Type B pancreatic cell (in vitro differentiated cells): ENCODE measurements at regions not wholly inside any gene's neighbourhood (a gene's known extent, or its start where the extent isn't known, plus 50 kb on each side); places are given as distances from the start of the nearest gene placed in this dataset.

Source experiments
- DNase-seq: peaks from one replicate; pipeline ENCODE4 v3.0.0; 2021; ENCODE audit warnings: mixed read lengths; ENCODE audit not compliant: unreplicated experiment; ENCODE audit errors: extremely low spot score
- H3K27ac Mint-ChIP-seq: 2 replicates; pipeline ENCODE4 v1.8.0; 2021; ENCODE audit warnings: mild to moderate bottlenecking, mixed read lengths
- H3K27me3 Mint-ChIP-seq: 2 replicates; pipeline ENCODE4 v1.8.0; 2021; ENCODE audit warnings: mixed read lengths
- H3K36me3 Mint-ChIP-seq: 2 replicates; pipeline ENCODE4 v1.8.0; 2021; ENCODE audit warnings: mixed read lengths
- H3K4me1 Mint-ChIP-seq: one replicate; pipeline ENCODE4 v1.8.0; 2021; ENCODE audit warnings: mixed read lengths; ENCODE audit not compliant: unreplicated experiment
- H3K4me3 Mint-ChIP-seq: 2 replicates; pipeline ENCODE4 v1.8.0; 2021; ENCODE audit warnings: mild to moderate bottlenecking, mixed read lengths
- H3K9me3 Mint-ChIP-seq: 2 replicates; pipeline ENCODE4 v1.8.0; 2021; ENCODE audit warnings: mixed read lengths
- CTCF ChIP-seq: fragments of 200-600 bp; sonication (generic); conservative IDR thresholded peaks from 2 replicates; pipeline ENCODE4 v1.5.0; 2021; ENCODE audit warnings: antibody characterized with exemption, mild to moderate bottlenecking

GRCh38 chr1:191546803-191547202 is 611.5 kb upstream of the RGS18 start:
- Mint-ChIP-seq H3K4me1 (no peaks in the 10 kb centered on the region), H3K9me3 (no peaks in the 10 kb centered on the region), H3K36me3 (no peaks in the 10 kb centered on the region), H3K27me3 (no peaks in the 10 kb centered on the region), H3K27ac (no peak overlapping the region), H3K4me3 (no peak overlapping the region)
- TF ChIP-seq CTCF, result no peak
- DNase-seq, result no peak

GRCh38 chr1:191551019-191551418 is 607.2 kb upstream of the RGS18 start:
- H3K4me1 Mint-ChIP-seq, result no peaks in the 10 kb centered on the region
- no peak for TF ChIP-seq CTCF
- H3K36me3 Mint-ChIP-seq, result no peaks in the 10 kb centered on the region
- H3K27me3 Mint-ChIP-seq, result no peaks in the 10 kb centered on the region
- no peak overlapping the region for H3K4me3 Mint-ChIP-seq
- H3K27ac Mint-ChIP-seq, result no peak overlapping the region
- DNase-seq, result no peak
- no peaks in the 10 kb centered on the region for H3K9me3 Mint-ChIP-seq

- Mint-ChIP-seq H3K4me3 (no peak overlapping the region), H3K36me3 (no peaks in the 10 kb centered on the region), H3K4me1 (no peaks in the 10 kb centered on the region), H3K9me3 (no peaks in the 10 kb centered on the region), H3K27ac (no peak overlapping the region), H3K27me3 (no peaks in the 10 kb centered on the region)
- TF ChIP-seq CTCF, result no peak
- no peak for DNase-seq
These were observed 599.9 kb upstream of the RGS18 start for GRCh38 chr1:191558379-191558778.

- no peak for TF ChIP-seq CTCF
- no peak overlapping the region for H3K4me3 Mint-ChIP-seq
- H3K36me3 Mint-ChIP-seq, result no peaks in the 10 kb centered on the region
- H3K27me3 Mint-ChIP-seq, result peaks cover 7% of the 10 kb centered on the region
- no peaks in the 10 kb centered on the region for H3K9me3 Mint-ChIP-seq
- no peak overlapping the region for H3K27ac Mint-ChIP-seq
- DNase-seq, result no peak
- no peaks in the 10 kb centered on the region for H3K4me1 Mint-ChIP-seq
These were observed 597.0 kb upstream of the RGS18 start for GRCh38 chr1:191561276-191561675.

- no peaks in the 10 kb centered on the region for H3K36me3 Mint-ChIP-seq
- H3K4me1 Mint-ChIP-seq, result no peaks in the 10 kb centered on the region
- no peak overlapping the region for H3K27ac Mint-ChIP-seq
- no peak overlapping the region for H3K4me3 Mint-ChIP-seq
- DNase-seq, result no peak
- peaks cover 7% of the 10 kb centered on the region for H3K27me3 Mint-ChIP-seq
- TF ChIP-seq CTCF, result no peak
- H3K9me3 Mint-ChIP-seq, result no peaks in the 10 kb centered on the region
These were observed 594.0 kb upstream of the RGS18 start for GRCh38 chr1:191564275-191564674.

GRCh38 chr1:191572479-191572878 is 585.8 kb upstream of the RGS18 start:
- Mint-ChIP-seq H3K27ac (no peak overlapping the region), H3K4me3 (no peak overlapping the region), H3K4me1 (peaks cover 7% of the 10 kb centered on the region), H3K27me3 (no peaks in the 10 kb centered on the region), H3K9me3 (no peaks in the 10 kb centered on the region), H3K36me3 (no peaks in the 10 kb centered on the region)
- no peak for DNase-seq
- no peak for TF ChIP-seq CTCF
